ENCODE measurements at regions not wholly inside any gene's neighbourhood (a gene's known extent, or its start where the extent isn't known, plus 50 kb on each side); places are given as distances from the start of the nearest gene placed in this dataset.

DNA sequence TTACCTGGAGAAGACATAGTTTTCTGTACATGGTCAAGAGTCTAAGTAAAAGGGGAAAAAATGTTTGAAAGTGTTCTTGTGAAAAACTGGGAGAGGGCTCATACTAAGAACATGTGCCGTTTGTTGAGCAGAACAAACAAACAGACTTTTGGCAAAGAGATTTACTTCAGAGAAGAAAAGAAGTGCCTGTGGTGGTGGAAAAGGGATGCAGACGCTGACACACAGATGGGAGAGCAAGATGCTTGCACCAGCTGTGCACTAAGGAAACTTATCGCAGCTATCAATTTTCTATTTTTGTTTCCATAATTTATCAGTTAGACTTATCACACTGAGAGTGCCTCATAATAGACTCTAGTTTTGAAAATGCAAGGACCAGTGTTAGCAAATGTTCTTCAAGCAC, 259.6 kb upstream of the PDZRN3 start:
- Histone ChIP-seq H4K20me1 (ENCODE audit: insufficient read depth) (no peaks in the 10 kb centered on the region), H3K36me3 (ENCODE audit: insufficient read depth, low read length) (no peaks in the 10 kb centered on the region), H3K9ac (ENCODE audit: low read length) (no peak overlapping the region), H3K4me3 (ENCODE audit: low read length) (no peak overlapping the region), H3K9me2 (ENCODE audit: insufficient read depth, low read length) (no peaks in the 10 kb centered on the region), H3K79me2 (replicated peaks; ENCODE audit: insufficient read depth, low read length) (no peaks in the 10 kb centered on the region), H3K27me3 (ENCODE audit: insufficient read depth, low read depth, low read length) (no peaks in the 10 kb centered on the region), H3K4me2 (ENCODE audit: low read length) (no peak overlapping the region), H3K27ac (ENCODE audit: low read length) (no peak overlapping the region), H2AFZ (ENCODE audit: low read depth, low read length) (no peak overlapping the region), H3K9me3 (ENCODE audit: low read length) (no peaks in the 10 kb centered on the region), H3F3A (ENCODE audit: insufficient read depth, low read length, poor library complexity, severe bottlenecking) (no peaks in the 10 kb centered on the region)
- TF ChIP-seq TAF1 (IDR thresholded peaks at IDR 0.05; ENCODE audit: low read depth) (no peak), MXI1 (conservative IDR thresholded peaks at IDR 0.05; ENCODE audit: poor library complexity, severe bottlenecking) (no peak), REST (IDR thresholded peaks at IDR 0.05; ENCODE audit: borderline replicate concordance) (no peak), EP300 (conservative IDR thresholded peaks at IDR 0.05; ENCODE audit: poor library complexity, severe bottlenecking) (no peak), EZH2 (IDR thresholded peaks at IDR 0.05; ENCODE audit: borderline replicate concordance, insufficient read depth, low read length, poor library complexity, severe bottlenecking) (no peak), POLR2AphosphoS5 (IDR thresholded peaks at IDR 0.05) (no peak), SMC3 (conservative IDR thresholded peaks at IDR 0.05; ENCODE audit: poor library complexity) (no peak), RAD21 (conservative IDR thresholded peaks at IDR 0.05) (no peak)
- TF ChIP-seq, protein P1, sequence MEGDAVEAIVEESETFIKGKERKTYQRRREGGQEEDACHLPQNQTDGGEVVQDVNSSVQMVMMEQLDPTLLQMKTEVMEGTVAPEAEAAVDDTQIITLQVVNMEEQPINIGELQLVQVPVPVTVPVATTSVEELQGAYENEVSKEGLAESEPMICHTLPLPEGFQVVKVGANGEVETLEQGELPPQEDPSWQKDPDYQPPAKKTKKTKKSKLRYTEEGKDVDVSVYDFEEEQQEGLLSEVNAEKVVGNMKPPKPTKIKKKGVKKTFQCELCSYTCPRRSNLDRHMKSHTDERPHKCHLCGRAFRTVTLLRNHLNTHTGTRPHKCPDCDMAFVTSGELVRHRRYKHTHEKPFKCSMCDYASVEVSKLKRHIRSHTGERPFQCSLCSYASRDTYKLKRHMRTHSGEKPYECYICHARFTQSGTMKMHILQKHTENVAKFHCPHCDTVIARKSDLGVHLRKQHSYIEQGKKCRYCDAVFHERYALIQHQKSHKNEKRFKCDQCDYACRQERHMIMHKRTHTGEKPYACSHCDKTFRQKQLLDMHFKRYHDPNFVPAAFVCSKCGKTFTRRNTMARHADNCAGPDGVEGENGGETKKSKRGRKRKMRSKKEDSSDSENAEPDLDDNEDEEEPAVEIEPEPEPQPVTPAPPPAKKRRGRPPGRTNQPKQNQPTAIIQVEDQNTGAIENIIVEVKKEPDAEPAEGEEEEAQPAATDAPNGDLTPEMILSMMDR (IDR thresholded peaks at IDR 0.05; ENCODE audit: poor library complexity, severe bottlenecking), result no peak

DNA sequence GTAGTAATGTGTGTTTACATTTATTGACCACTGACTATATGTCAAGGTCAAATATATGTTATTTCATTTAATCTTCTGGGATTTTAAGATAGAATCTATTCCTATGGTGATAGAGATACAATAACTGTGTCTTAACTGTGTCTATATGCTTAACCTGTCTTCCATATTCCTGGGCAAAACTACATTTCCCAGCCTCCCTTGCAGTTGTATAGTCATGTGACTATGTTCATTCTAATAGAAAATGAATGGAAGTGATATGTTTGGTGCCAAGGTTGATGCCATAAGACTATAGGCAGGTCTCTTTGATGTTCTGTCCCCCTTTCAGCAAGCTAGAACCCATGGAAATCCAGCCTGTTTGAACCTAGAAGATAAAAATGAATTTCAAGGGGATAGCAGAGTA, 258.8 kb upstream of the PDZRN3 start:
- no peak overlapping the region for H3K4me3 ChIP-seq (ENCODE audit: low read length)
- H3K4me2 ChIP-seq (ENCODE audit: low read length), result no peak overlapping the region
- H2AFZ ChIP-seq (ENCODE audit: low read depth, low read length), result no peak overlapping the region
- no peaks in the 10 kb centered on the region for H3K9me3 ChIP-seq (ENCODE audit: low read length)
- H3K27me3 ChIP-seq (ENCODE audit: insufficient read depth, low read depth, low read length), result no peaks in the 10 kb centered on the region
- TF ChIP-seq EZH2 (IDR thresholded peaks at IDR 0.05; ENCODE audit: borderline replicate concordance, insufficient read depth, low read length, poor library complexity, severe bottlenecking) (no peak), MXI1 (conservative IDR thresholded peaks at IDR 0.05; ENCODE audit: poor library complexity, severe bottlenecking) (no peak), RAD21 (conservative IDR thresholded peaks at IDR 0.05) (no peak), EP300 (conservative IDR thresholded peaks at IDR 0.05; ENCODE audit: poor library complexity, severe bottlenecking) (no peak), POLR2AphosphoS5 (IDR thresholded peaks at IDR 0.05) (no peak), REST (IDR thresholded peaks at IDR 0.05; ENCODE audit: borderline replicate concordance) (no peak), SMC3 (conservative IDR thresholded peaks at IDR 0.05; ENCODE audit: poor library complexity) (no peak), TAF1 (IDR thresholded peaks at IDR 0.05; ENCODE audit: low read depth) (no peak)
- TF ChIP-seq, protein P1 (IDR thresholded peaks at IDR 0.05; ENCODE audit: poor library complexity, severe bottlenecking), result no peak
- no peaks in the 10 kb centered on the region for H3F3A ChIP-seq (ENCODE audit: insufficient read depth, low read length, poor library complexity, severe bottlenecking)
- no peaks in the 10 kb centered on the region for H3K9me2 ChIP-seq (ENCODE audit: insufficient read depth, low read length)
- no peaks in the 10 kb centered on the region for H3K79me2 ChIP-seq (replicated peaks; ENCODE audit: insufficient read depth, low read length)
- no peaks in the 10 kb centered on the region for H4K20me1 ChIP-seq (ENCODE audit: insufficient read depth)
- no peaks in the 10 kb centered on the region for H3K36me3 ChIP-seq (ENCODE audit: insufficient read depth, low read length)
- H3K9ac ChIP-seq (ENCODE audit: low read length), result no peak overlapping the region
- no peak overlapping the region for H3K27ac ChIP-seq (ENCODE audit: low read length)
